Stimulated activated CD4-positive, alpha-beta T cell treated with anti-CD3 and anti-CD28 coated beads, Interleukin-12 subunit alpha, Interleukin-12 subunit beta, amount 100 ng/mL, for 48 hours (primary cell): ENCODE measurements at regions not wholly inside any gene's neighbourhood (a gene's known extent, or its start where the extent isn't known, plus 50 kb on each side); places are given as distances from the start of the nearest gene placed in this dataset.
"Not testable (repeated sequence)": the region's sequence is repeated elsewhere in the genome, so short reads cannot be mapped to it uniquely, and the experiment has no call there.

Experiments used
- DNase-seq, 3 donors: peaks; one replicate each; pipeline ENCODE4 v3.0.0-alpha.2; 2020; ENCODE audit warnings: low read depth in 2 of 3, low spot score in 1 of 3

GRCh38 chr11:69884751-69885150, 65.5 kb upstream of the FGF3 start:
- no peak for DNase-seq

- no peak for DNase-seq
These were observed 68.1 kb upstream of the FGF3 start for GRCh38 chr11:69887330-69887729.

DNA sequence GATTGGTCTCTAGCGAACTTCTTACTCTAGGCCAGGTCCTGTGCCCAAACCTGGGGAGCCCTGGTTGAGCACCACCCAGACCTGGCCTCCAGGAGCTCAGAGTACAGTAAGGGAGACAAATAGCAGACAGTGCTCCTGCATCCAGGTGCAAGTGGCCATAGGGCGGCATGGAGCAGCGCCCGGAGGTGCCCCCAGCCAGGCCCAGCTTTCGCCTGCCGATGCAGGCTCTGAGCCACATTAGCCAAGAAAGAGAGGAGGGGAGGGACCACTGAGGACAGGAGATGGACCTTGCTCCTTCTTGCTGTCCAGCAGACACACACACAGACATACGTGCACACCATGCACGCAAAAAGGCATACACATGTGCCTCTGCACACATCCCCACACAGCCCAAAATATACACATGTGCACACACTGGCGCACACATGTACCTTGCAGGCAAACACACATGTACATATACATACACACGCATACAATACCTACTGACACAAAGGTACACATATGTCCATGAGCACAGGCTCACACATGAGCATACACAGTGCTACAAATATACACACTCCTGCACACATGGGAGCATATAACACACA, 68.7 kb upstream of the FGF3 start:
- no peak for DNase-seq

DNA sequence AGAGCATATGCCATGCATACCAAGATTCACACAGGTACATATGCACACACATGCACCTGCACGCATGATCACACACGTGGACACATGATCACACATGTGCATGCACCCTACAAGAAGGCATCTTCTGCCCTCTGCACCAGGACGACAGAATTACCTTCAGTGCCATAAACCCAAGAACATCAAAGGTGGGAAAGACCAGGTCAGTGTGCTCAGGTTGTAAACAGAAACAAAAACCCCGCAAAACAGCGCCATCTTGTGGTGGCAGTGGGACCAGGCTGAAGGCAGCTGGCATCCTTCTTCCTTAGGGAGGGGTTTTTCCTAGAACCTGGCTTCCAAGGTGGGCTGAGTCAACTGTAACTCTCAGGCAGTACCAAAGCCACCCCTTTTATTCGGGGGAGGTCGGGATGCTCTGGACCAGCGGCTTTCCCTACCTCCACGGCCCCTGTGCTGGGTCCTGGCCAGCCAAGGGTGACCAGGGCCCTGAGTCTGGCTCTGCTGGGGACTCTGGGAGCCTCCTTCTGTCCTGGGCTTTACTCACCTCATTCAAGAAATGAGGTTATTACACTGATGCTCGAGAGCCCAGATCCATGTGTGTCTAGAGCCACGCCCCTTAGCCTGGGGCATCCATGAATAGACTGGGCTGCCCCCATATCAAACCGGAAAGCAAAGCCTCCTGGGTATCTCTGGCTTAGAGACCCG, 69.4 kb upstream of the FGF3 start:
- DNase-seq: peak; percentile 36 to 76 (median 50)

DNA sequence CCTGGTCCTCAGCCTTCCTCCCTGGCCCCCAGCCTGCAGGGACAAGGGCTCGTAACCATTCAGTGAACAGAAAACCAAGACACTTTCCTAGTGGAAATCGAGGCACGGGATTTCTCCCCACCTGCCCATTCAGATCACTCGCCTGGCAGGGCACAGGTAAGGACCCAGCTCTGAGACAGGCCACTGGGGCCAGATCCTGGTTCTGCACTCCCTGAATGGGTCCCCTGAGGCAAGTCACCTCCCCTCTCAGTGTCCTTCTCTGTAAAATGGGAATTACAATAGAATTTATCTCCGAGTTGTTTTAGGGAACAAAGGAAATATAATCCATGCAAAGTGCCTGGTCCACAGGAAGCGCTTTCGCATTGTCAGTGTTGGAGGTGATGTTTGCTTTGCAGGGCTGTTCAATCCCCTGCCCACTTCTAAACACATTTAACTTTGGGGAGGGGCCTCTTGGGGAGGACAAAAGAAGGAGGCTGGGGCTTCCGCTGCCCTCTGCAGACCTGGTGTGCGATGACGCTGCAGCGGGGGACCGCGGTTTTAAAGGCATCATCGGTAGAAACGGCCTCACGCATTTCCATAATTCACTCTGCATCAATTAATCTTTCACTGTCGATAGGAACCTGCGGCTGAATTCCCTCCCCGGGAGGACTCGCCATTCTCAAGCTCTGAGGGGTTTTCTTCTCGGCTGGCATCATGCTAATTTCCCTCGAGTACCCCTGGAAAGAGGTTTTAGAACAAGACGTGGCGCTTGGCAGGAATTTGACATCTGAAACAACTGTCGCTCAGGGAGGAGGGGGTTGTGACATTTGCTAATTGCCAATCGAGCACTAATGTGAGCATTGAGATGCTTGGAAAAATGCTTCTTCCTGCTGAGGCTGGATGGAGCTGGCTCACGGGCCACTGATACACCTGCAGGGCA, 70.4 kb upstream of the FGF3 start:
- DNase-seq: no peak

GRCh38 chr11:69890476-69890875, 71.3 kb upstream of the FGF3 start:
- DNase-seq: no peak

- DNase-seq: no peak
These were observed 72.4 kb upstream of the FGF3 start for GRCh38 chr11:69891421-69892236.

GRCh38 chr11:69892237-69892985, 73.2 kb upstream of the FGF3 start:
- no peak for DNase-seq

- no peak for DNase-seq
These were observed 73.9 kb upstream of the FGF3 start for GRCh38 chr11:69892986-69893555.

- DNase-seq: no peak
These were observed 74.4 kb upstream of the FGF3 start for GRCh38 chr11:69893631-69894030.

- DNase-seq: no peak
These were observed 75.0 kb upstream of the FGF3 start for GRCh38 chr11:69894181-69894611.

- DNase-seq: no peak
These were observed 75.4 kb upstream of the FGF3 start for GRCh38 chr11:69894648-69895047.

DNA sequence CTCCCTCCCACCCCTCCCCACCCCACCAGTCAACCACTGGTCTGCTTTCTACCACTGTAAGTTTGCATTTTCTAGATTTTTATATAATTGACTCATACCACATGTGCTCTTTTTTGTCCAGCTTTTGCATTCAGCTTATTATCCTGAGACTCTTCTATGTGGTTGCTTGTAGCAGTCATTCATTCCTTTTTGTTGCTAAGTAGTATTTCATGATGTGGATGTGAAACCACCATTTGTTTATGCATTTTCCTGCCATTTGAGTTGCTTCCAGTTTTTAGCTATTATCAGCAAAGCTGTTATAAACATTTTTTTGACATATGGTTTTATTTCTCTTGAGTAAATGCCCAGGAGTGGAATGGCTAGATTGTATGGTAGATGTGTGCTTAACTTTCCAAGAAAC, 77.0 kb upstream of the FGF3 start:
- no peak for DNase-seq

DNA sequence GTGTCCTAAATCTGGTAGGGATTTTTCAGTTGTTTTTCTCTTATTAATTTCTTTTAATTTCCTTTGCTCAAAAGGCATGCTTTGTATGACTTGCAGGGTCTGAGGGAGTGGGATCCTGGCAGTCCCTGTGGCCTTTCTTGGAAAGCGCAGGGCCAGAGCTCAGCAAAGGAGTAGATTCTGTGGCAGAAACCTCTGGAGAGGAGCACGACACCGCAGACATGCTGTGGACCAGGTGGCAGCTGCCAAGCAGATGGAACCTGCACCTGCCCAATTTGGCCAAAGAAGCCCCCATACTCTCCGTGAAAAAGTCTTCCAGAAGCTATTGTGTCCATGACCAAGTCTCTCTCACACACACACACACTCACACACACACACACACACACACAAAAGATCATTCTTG, 78.9 kb upstream of the FGF3 start:
- DNase-seq: no peak

GRCh38 chr11:69899957-69900821, 81.0 kb upstream of the FGF3 start:
- DNase-seq: no peak

DNA sequence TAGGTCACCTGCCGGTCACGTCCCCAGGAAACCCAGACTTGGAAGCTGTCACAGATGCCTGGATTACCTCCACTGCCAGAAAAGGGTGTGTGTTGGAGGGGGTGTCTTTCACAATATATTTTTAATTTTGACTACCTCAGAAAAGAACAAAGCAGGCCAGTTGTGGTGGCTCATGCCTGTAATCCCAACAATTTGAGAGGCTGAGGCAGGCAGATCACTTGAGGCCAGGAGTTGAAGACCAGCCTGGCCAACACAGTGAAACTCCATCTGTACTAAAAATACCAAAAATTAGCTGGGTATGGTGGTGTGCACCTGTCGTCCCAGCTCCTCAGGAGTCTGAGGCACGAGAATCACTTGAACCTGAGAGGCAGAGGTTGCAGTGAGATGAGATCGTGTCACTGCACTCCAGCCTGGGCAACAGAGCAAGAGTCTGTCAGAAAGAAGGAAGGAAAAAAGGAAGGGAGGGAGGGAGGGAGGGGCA, 81.6 kb upstream of the FGF3 start:
- DNase-seq: not testable (repeated sequence)

GRCh38 chr11:69902337-69902736, 83.1 kb upstream of the FGF3 start:
- no peak for DNase-seq

DNA sequence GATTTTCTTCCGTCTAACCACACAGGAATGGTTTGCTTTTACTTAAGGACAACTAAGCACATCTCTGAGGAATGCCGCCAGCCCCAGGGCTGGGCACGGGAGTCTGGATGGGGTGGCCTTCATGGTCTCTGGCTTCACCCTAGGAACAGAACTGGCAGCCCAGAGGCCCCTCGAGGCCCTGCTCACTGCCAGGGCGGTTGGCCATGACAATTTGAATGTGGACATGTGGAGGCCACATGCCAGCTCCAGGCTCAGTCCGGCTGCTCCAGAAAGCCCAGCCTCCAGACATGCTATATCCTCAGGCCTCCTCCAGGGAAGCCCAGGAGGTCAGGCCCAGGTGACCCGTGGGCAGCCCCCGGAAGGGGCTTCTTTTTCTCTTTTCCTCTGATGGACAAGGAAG, 84.0 kb upstream of the FGF3 start:
- DNase-seq: no peak
